ENCODE measurements at regions not wholly inside any gene's neighbourhood (a gene's known extent, or its start where the extent isn't known, plus 50 kb on each side); places are given as distances from the start of the nearest gene placed in this dataset.

- no peak for TF ChIP-seq RNF2 (IDR thresholded peaks at IDR 0.05; ENCODE audit: borderline replicate concordance, low read depth, low read length, missing control alignments, poor library complexity, severe bottlenecking)
These were observed 443.7 kb upstream of the PRR20A start (continued) for GRCh38 chr13:56697011-56697410.

Measured in H1 (cell line).